Neural progenitor cell (in vitro differentiated cells): ENCODE measurements at regions not wholly inside any gene's neighbourhood (a gene's known extent, or its start where the extent isn't known, plus 50 kb on each side); places are given as distances from the start of the nearest gene placed in this dataset.

Source experiments
- CTCF ChIP-seq: fragments of 200-600 bp; sonication (generic); IDR thresholded peaks from 2 replicates; pipeline ENCODE4 v1.5.1; 2017; ENCODE audit warnings: antibody characterized with exemption, mild to moderate bottlenecking
- EZH2phosphoT487 ChIP-seq: fragments of 200-600 bp; sonication (generic); IDR thresholded peaks from 2 replicates; pipeline ENCODE4 v1.6.1; 2017; ENCODE audit warnings: antibody characterized with exemption

GRCh38 chr20:40977218-40977617 lies 51.4 kb upstream of the TOP1 start:
- no peak for TF ChIP-seq EZH2phosphoT487
- no peak for TF ChIP-seq CTCF
